Choroid plexus epithelial cell (primary cell): ENCODE measurements at regions not wholly inside any gene's neighbourhood (a gene's known extent, or its start where the extent isn't known, plus 50 kb on each side); places are given as distances from the start of the nearest gene placed in this dataset.
"Not testable (repeated sequence)": the region's sequence is repeated elsewhere in the genome, so short reads cannot be mapped to it uniquely, and the experiment has no call there.

Experiments used
- DNase-seq: peaks from one replicate; pipeline ENCODE4 v3.0.0-alpha.2; 2010; ENCODE audit warnings: low read depth
- H3K4me3 ChIP-seq: 2 replicates; pipeline ENCODE4 v1.5.1; 2011; ENCODE audit warnings: low read depth, mild to moderate bottlenecking, control low read depth, low read length, moderate library complexity
- CTCF ChIP-seq: conservative IDR thresholded peaks from 2 replicates; pipeline ENCODE4 v1.5.1; 2011; ENCODE audit warnings: low read depth, mild to moderate bottlenecking, control low read depth, inconsistent platforms, low read length, moderate library complexity

GRCh38 chr17:27106347-27106981 is 187.4 kb upstream of the WSB1 start:
- TF ChIP-seq CTCF: no peak
- H3K4me3 ChIP-seq: no peak overlapping the region
- no peak for DNase-seq

GRCh38 chr17:27106982-27107360 is 186.9 kb upstream of the WSB1 start:
- no peak for DNase-seq
- no peak for TF ChIP-seq CTCF
- H3K4me3 ChIP-seq: no peak overlapping the region

DNA sequence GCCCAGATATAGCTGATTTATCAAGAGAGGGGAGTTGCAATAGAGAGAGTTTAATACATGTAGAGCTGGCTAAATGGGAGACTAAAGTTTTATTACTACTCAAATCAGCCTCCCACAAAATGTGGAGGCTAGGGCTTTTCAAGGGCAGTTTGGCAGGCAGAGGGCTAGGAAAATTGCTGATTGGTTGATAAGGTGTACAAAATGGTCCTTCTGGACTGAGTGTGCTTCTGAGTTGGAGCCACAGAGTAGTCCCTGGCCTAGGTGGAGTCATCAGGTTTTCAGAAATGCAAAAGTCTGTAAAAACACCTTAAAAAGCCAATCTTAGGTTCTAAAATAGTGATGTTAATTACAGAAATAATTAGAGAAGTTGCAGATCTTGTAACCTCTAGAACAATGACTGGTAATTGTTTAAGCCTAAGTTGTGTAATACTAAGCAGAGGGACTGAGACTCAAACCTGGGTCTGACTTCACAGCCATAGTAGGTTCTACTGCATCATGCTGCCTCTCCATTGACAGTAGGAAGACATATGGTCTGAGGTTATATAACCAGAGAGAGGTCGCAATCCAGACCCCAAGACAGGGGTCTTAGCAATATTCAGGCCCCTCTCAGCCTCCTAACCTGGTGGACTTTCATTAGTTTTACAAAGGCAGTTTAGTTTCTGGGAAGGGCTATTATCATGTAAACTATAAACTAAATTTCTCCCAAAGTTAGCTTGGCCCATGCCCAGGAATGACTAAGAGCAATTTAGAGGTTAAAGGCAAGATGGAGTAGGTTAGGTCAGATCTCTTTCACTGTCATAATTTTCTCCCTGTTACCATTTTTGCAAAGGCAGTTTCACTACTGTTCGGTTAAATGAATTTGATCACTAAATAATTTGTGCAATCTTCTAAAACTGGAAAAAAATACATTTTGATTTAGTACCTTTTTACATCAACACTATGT is 186.3 kb upstream of the WSB1 start:
- H3K4me3 ChIP-seq, DNase-seq: not testable (repeated sequence)

DNA sequence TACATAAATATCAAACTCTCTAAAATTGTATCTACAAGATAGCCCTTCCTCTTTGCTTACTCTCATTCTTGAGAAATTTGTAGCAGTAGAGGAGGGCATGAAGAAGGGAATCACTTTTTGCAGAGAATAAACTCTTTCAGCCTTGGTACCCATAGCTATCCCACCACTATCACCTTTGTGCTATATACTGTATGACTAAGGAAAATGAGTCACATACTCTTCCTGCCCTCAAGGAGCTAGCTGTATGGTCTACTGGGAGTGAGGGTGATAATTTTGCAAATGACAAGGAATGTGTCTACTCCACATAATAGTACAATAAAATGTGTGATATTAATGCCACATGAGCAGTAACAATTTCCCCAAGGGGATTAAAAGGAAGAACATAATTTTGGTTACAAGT is 184.6 kb upstream of the WSB1 start:
- no peak overlapping the region for H3K4me3 ChIP-seq
- TF ChIP-seq CTCF: no peak
- DNase-seq: no peak

- DNase-seq: no peak
- no peak for TF ChIP-seq CTCF
- no peak overlapping the region for H3K4me3 ChIP-seq
These were observed 140.9 kb upstream of the WSB1 start for GRCh38 chr17:27153005-27153404.

GRCh38 chr17:27155866-27156265 is 138.0 kb upstream of the WSB1 start:
- TF ChIP-seq CTCF: no peak
- DNase-seq: no peak
- no peak overlapping the region for H3K4me3 ChIP-seq

DNA sequence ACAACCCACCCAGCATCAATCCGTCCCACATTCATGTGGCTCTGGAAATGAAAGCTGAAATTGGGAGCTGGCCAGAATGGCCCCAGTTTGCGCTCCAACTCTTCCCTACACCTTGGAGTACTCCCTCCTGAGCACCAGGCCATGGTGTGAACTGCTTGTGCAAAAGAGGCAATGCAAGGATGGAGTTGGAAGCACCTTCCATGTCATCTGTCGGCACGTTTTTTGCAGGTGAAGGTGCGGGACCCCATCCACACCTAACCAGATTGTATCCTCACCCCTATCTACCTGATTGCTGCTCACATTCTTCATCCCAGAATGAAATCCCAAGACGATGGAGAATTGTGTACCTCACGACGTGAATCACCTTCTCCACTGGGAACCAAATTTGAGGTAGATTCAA is 136.6 kb upstream of the WSB1 start:
- H3K4me3 ChIP-seq: no peak overlapping the region
- no peak for TF ChIP-seq CTCF
- no peak for DNase-seq
